K562 (cell line): ENCODE measurements at regions not wholly inside any gene's neighbourhood (a gene's known extent, or its start where the extent isn't known, plus 50 kb on each side); places are given as distances from the start of the nearest gene placed in this dataset.

Experiments
- ATAC-seq: fragments of 200-7000 bp; cut with Tn5 transposase; 3 replicates; pipeline ENCODE4 v1.9.1; 2020; ENCODE audit warnings: moderate library complexity
- BruUV-seq: library from RNA; stranded (reverse); fragments of 400-500 nt; replicated peaks from 2 replicates; lab custom pipeline; 2021; lab: Mats Ljungman, UMichigan
- CTCF ChIA-PET: fragments of 300-600 bp; formaldehyde crosslinking; extraction: SDS; loops from one replicate; lab custom pipeline; 2021; ENCODE audit warnings: low intra/inter-chr PET ratio; lab: Yijun Ruan, JAX
- POLR2A ChIA-PET: fragments of 300-600, 350-650 bp; sonication (Branson Sonifier 250); formaldehyde crosslinking; extraction: SDS; loops from one replicate; lab custom pipeline; 2021; ENCODE audit warnings: antibody characterized with exemption, inconsistent platforms; lab: Yijun Ruan, JAX
- DNase-seq, 4 experiments: peaks; one replicate each; pipeline versions ENCODE4 v3.0.0 to v3.0.0-alpha.2; 2011 to 2018; ENCODE audit warnings: low spot score in 3 of 4, mixed read lengths in 3 of 4; ENCODE audit errors: extremely low read depth in 1 of 4
- FAIRE-seq: peaks from 2 replicates; lab custom pipeline; 2011; peaks lifted over from hg19 to GRCh38; lab: Jason Lieb, UNC
- H2AFZ ChIP-seq: 2 replicates; pipeline ENCODE4 v1.6.0; 2011; ENCODE audit warnings: low read depth, low read length, control low read depth, inconsistent platforms
- H3K27ac ChIP-seq: fragments of 200-600 bp; 3 replicates; pipeline ENCODE4 v1.8.0; 2011; ENCODE audit warnings: low read depth, mild to moderate bottlenecking, control low read depth, inconsistent platforms, low read length, moderate library complexity, mixed read lengths; ENCODE audit errors: extremely low read depth
- H3K27me3 ChIP-seq, 2 experiments: fragments of 300-600 bp in 1 of 2; 2 replicates in 1 of 2; 3 replicates in 1 of 2; pipeline versions ENCODE4 v1.6.0 to v1.8.0; 2011; ENCODE audit warnings: inconsistent platforms in 2 of 2, low read length in 2 of 2, mild to moderate bottlenecking in 1 of 2, mixed read lengths in 1 of 2, moderate library complexity in 1 of 2; ENCODE audit not compliant: control insufficient read depth in 2 of 2, insufficient read depth in 2 of 2
- H3K36me3 ChIP-seq: fragments of 300-600 bp; 3 replicates; pipeline ENCODE4 v1.8.0; 2011; ENCODE audit warnings: mild to moderate bottlenecking, low read length, inconsistent platforms; ENCODE audit not compliant: control insufficient read depth, insufficient read depth
- H3K4me1 ChIP-seq, 2 experiments: fragments of 200-600 bp in 1 of 2; replicated peaks in 1 of 2; 2 replicates in 1 of 2; 3 replicates in 1 of 2; pipeline versions ENCODE4 v1.5.1 to v1.8.0; 2011; ENCODE audit warnings: inconsistent platforms in 2 of 2, low read length in 2 of 2, mild to moderate bottlenecking in 1 of 2, mixed read lengths in 1 of 2, moderate library complexity in 1 of 2; ENCODE audit not compliant: control insufficient read depth in 2 of 2, insufficient read depth in 2 of 2
- H3K4me2 ChIP-seq: 2 replicates; pipeline ENCODE4 v1.6.1; 2011; ENCODE audit warnings: low read length, control low read depth, inconsistent platforms, mixed read lengths; ENCODE audit not compliant: insufficient read depth
- H3K4me3 ChIP-seq: fragments of 200-600 bp; sonication (generic), shearing (Covaris generic); 2 replicates; pipeline ENCODE4 v1.5.1; 2016; ENCODE audit warnings: control low read depth, inconsistent platforms
- H3K79me2 ChIP-seq: fragments of 200-600 bp; 3 replicates; pipeline ENCODE4 v1.8.0; 2011; ENCODE audit warnings: low read length, inconsistent platforms; ENCODE audit not compliant: control insufficient read depth, insufficient read depth
- H3K9ac ChIP-seq, 2 experiments: 2 replicates each; pipeline versions ENCODE4 v1.6.0 to v1.6.1; 2011; ENCODE audit warnings: low read depth in 2 of 2, low read length in 2 of 2, control low read depth in 1 of 2, inconsistent platforms in 1 of 2, mild to moderate bottlenecking in 1 of 2, mixed read lengths in 1 of 2; ENCODE audit not compliant: insufficient read depth in 1 of 2
- H3K9me1 ChIP-seq: one replicate; pipeline ENCODE4 v1.6.0; 2011; ENCODE audit warnings: inconsistent platforms, mild to moderate bottlenecking, low read length, moderate library complexity; ENCODE audit not compliant: control insufficient read depth, insufficient read depth
- H3K9me3 ChIP-seq: replicated peaks from 2 replicates; pipeline ENCODE4 v1.5.1; 2011; ENCODE audit warnings: low read depth, low read length, inconsistent platforms; ENCODE audit not compliant: control insufficient read depth, insufficient read depth
- H4K20me1 ChIP-seq: replicated peaks from 2 replicates; pipeline ENCODE4 v1.6.1; 2011; ENCODE audit warnings: low read length, inconsistent platforms, mixed read lengths; ENCODE audit not compliant: control insufficient read depth, insufficient read depth
- ATF2 ChIP-seq: sonication (generic); formaldehyde crosslinking; IDR thresholded peaks from 2 replicates; pipeline ENCODE4 v1.8.1; 2022; ENCODE audit warnings: missing genetic modification reagents
- ATF3 ChIP-seq, 2 experiments: fragments of 450-650 bp in 1 of 2; sonication (generic) in 1 of 2; formaldehyde crosslinking in 1 of 2; IDR thresholded peaks in 1 of 2; conservative IDR thresholded peaks in 1 of 2; 2 replicates each; pipeline versions ENCODE4 v1.6.1 to v1.8.1; 2016 to 2023; ENCODE audit warnings: mild to moderate bottlenecking in 2 of 2, moderate library complexity in 2 of 2, inconsistent platforms in 1 of 2, missing genetic modification reagents in 1 of 2
- ATF7 ChIP-seq: fragments of 450-650 bp; IDR thresholded peaks from 2 replicates; pipeline ENCODE4 v1.7.1; 2014; ENCODE audit warnings: mild to moderate bottlenecking, moderate library complexity
- BDP1 ChIP-seq: IDR thresholded peaks from 3 replicates; pipeline ENCODE4 v1.6.1; 2011; ENCODE audit not compliant: insufficient read length, insufficient read depth
- MTA2 ChIP-seq: fragments of 450-650 bp; IDR thresholded peaks from 2 replicates; pipeline ENCODE4 v1.6.1; 2016; ENCODE audit warnings: low read depth
- SETDB1 ChIP-seq: IDR thresholded peaks from one replicate; pipeline ENCODE4 v1.6.1; 2012; ENCODE audit warnings: low read length, control low read depth, inconsistent platforms
- SFPQ ChIP-seq: fragments of 200-400 bp; formaldehyde crosslinking; IDR thresholded peaks from 2 replicates; pipeline ENCODE4 v1.6.1; 2017; ENCODE audit warnings: mild to moderate bottlenecking, low read depth, low read length, moderate library complexity
- ZC3H8 ChIP-seq: fragments of 450-650 bp; IDR thresholded peaks from 2 replicates; pipeline ENCODE4 v1.6.1; 2017
- ZNF561 ChIP-seq: fragments of 450-650 bp; formaldehyde crosslinking; conservative IDR thresholded peaks from 2 replicates; pipeline ENCODE4 v1.4.0; 2020; ENCODE audit warnings: mild to moderate bottlenecking, moderate library complexity
- WGBS: fragments of 100-300 bp; shearing (Covaris generic); methylation state at CpG from one replicate; pipeline ENCODE4 v1.1.6; 2016; ENCODE audit warnings: low coverage, mixed read lengths; ENCODE audit not compliant: insufficient coverage; ENCODE audit errors: missing lambda C conversion rate; 5-methylcytosine and 5-hydroxymethylcytosine counted together
- in situ Hi-C: fragments of 300-500 bp; cut with MboI; formaldehyde crosslinking; loops from 4 replicates; pipeline ENCODE4 v1.15.0; 2018; ENCODE audit warnings: inconsistent platforms, mixed read lengths
- intact Hi-C: fragments of 100-400 bp; cut with micrococcal nuclease; formaldehyde crosslinking; loops from 2 replicates; pipeline ENCODE4 v1.14.2; 2022

GRCh38 chr12:111088409-111088808 lies 168.0 kb upstream of the MYL2 start:
- CTCF ChIA-PET = no interaction called here
- no peaks in the 10 kb centered on the region for H3K9me3 ChIP-seq
- intact Hi-C loops = no loop called here
- no peak overlapping the region for H3K9ac ChIP-seq
- H2AFZ ChIP-seq = no peak overlapping the region
- H3K36me3 ChIP-seq = no peaks in the 10 kb centered on the region
- H3K27ac ChIP-seq = no peak overlapping the region
- FAIRE-seq (no peak), ATAC-seq (no peak), DNase-seq (no peak)
- BruUV-seq = no TSS peak
- H3K27me3 ChIP-seq = peaks cover 17 to 62% of the 10 kb centered on the region in 2 experiments
- H4K20me1 ChIP-seq = peaks cover 4% of the 10 kb centered on the region; the same call in 1 of the 2 replicates
- no peaks in the 10 kb centered on the region for H3K9me1 ChIP-seq
- no peak for TF ChIP-seq SFPQ
- peak; percentile 25; the same call in 1 of the 2 replicates for TF ChIP-seq ATF3 (IDR thresholded peaks at IDR 0.05)
- no peak for TF ChIP-seq ATF3 (CRISPR knock-in tag; conservative IDR thresholded peaks at IDR 0.05)
- TF ChIP-seq BDP1 = no peak
- no peak for TF ChIP-seq ATF2 (CRISPR knock-in tag)
- no peak for TF ChIP-seq ZNF561
- peak; percentile 47; the same call in 1 of the 2 replicates for TF ChIP-seq ATF7
- no peak for TF ChIP-seq MTA2
- no peak for TF ChIP-seq ZC3H8
- no peak for TF ChIP-seq SETDB1
- TF ChIP-seq, all 486 proteins: peak for 2
- 0% methylated on average over 9 of the region's 9 CpGs for WGBS
- POLR2A ChIA-PET = interaction anchor here (0.8 to 2.8 kb wide), 2 partner anchors 8 to 131 kb away, joined by 3 to 10 read pairs; no protein-coding TSS in a partner anchor
- Histone ChIP-seq H3K4me3 (no peak overlapping the region), H3K4me2 (no peak overlapping the region), H3K4me1 (no peaks in the 10 kb centered on the region), H3K79me2 (no peaks in the 10 kb centered on the region)
- in situ Hi-C loops = no loop called here
